Type B pancreatic cell (in vitro differentiated cells): ENCODE measurements at regions not wholly inside any gene's neighbourhood (a gene's known extent, or its start where the extent isn't known, plus 50 kb on each side); places are given as distances from the start of the nearest gene placed in this dataset.

Source experiments
- DNase-seq: peaks from one replicate; pipeline ENCODE4 v3.0.0; 2021; ENCODE audit warnings: mixed read lengths; ENCODE audit not compliant: unreplicated experiment; ENCODE audit errors: extremely low spot score
- H3K27ac Mint-ChIP-seq: 2 replicates; pipeline ENCODE4 v1.8.0; 2021; ENCODE audit warnings: mild to moderate bottlenecking, mixed read lengths
- H3K27me3 Mint-ChIP-seq: 2 replicates; pipeline ENCODE4 v1.8.0; 2021; ENCODE audit warnings: mixed read lengths
- H3K36me3 Mint-ChIP-seq: 2 replicates; pipeline ENCODE4 v1.8.0; 2021; ENCODE audit warnings: mixed read lengths
- H3K4me1 Mint-ChIP-seq: one replicate; pipeline ENCODE4 v1.8.0; 2021; ENCODE audit warnings: mixed read lengths; ENCODE audit not compliant: unreplicated experiment
- H3K4me3 Mint-ChIP-seq: 2 replicates; pipeline ENCODE4 v1.8.0; 2021; ENCODE audit warnings: mild to moderate bottlenecking, mixed read lengths
- H3K9me3 Mint-ChIP-seq: 2 replicates; pipeline ENCODE4 v1.8.0; 2021; ENCODE audit warnings: mixed read lengths
- TF ChIP-seq, protein P1 (sequence below): fragments of 200-600 bp; sonication (generic); conservative IDR thresholded peaks from 2 replicates; pipeline ENCODE4 v1.5.0; 2021; ENCODE audit warnings: antibody characterized with exemption, mild to moderate bottlenecking

DNA sequence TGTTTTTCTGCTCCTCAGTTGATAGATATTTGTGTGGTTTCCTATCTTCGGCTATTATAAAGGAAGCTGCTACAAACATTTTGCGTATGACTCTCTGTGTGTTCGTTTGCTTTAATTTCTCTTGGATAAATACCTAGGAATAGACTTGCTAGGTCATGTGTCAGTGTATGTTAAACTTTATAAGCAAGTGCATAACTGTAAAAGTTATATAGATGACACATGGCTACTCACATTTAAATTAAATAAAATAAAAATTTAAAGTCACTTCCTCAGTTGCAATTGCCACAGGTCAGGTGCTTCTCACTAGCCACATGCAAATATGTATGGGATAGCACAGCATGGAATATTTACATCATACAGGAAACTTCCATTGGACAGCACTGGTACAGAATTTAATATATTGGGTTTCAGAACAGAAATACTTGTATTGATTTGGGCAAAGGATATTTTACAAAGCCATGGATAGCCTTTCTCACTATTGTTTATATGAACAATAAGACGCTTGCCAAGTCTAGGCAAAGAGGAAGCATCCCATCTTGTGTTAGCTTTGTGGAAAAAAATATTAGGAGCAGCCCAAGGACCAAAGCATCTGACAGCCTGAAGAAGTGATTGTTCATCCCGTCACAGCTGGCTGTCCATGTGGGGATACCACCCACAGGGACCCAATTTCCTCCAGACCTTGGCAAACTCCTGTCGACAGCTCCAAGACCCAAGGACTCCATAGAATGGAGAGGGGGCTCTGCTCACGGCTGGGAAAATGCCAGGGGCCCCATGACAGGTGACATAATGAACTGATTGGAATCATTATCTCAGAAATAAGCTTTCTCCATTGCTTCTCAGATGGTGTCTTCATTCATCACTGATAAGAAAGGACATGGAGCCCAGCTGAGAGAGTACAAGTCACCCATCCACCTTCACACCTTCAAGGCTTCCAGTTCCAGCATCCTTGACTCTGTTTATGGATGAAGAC, 196.7 kb downstream of the SH3BP4 start:
- H3K4me1 Mint-ChIP-seq = peaks cover 7% of the 10 kb centered on the region
- no peaks in the 10 kb centered on the region for H3K9me3 Mint-ChIP-seq
- peaks cover 15% of the 10 kb centered on the region for H3K27me3 Mint-ChIP-seq
- DNase-seq = peak; percentile 27
- TF ChIP-seq, protein P1, sequence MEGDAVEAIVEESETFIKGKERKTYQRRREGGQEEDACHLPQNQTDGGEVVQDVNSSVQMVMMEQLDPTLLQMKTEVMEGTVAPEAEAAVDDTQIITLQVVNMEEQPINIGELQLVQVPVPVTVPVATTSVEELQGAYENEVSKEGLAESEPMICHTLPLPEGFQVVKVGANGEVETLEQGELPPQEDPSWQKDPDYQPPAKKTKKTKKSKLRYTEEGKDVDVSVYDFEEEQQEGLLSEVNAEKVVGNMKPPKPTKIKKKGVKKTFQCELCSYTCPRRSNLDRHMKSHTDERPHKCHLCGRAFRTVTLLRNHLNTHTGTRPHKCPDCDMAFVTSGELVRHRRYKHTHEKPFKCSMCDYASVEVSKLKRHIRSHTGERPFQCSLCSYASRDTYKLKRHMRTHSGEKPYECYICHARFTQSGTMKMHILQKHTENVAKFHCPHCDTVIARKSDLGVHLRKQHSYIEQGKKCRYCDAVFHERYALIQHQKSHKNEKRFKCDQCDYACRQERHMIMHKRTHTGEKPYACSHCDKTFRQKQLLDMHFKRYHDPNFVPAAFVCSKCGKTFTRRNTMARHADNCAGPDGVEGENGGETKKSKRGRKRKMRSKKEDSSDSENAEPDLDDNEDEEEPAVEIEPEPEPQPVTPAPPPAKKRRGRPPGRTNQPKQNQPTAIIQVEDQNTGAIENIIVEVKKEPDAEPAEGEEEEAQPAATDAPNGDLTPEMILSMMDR = no peak
- H3K36me3 Mint-ChIP-seq = no peaks in the 10 kb centered on the region
- H3K27ac Mint-ChIP-seq = no peak overlapping the region
- H3K4me3 Mint-ChIP-seq = no peak overlapping the region

DNA sequence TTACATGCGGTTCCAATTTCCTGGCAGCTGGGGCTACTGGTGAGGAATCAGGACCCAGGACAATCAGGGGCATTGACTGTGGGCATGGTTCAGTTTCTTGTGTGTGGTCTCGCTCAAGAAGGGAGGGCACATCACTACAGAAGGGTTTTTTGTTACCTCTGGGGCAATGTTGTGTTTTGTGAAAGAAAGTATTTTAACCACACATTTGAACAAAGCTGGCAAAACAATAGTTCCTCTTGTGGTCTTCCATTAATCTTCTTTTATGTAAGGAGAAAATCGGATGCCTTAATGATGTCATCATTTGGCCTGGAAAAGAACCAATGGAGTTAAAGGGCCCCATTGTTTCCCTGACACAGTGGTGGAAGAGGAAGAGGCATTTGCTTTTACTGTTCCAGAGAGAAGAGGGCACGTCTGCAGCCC, 197.4 kb downstream of the SH3BP4 start:
- Mint-ChIP-seq H3K36me3 (no peaks in the 10 kb centered on the region), H3K4me1 (peaks cover 7% of the 10 kb centered on the region), H3K9me3 (no peaks in the 10 kb centered on the region), H3K27me3 (peaks cover 13% of the 10 kb centered on the region), H3K27ac (no peak overlapping the region), H3K4me3 (no peak overlapping the region)
- TF ChIP-seq, protein P1 = no peak
- peak; percentile 24 for DNase-seq

DNA sequence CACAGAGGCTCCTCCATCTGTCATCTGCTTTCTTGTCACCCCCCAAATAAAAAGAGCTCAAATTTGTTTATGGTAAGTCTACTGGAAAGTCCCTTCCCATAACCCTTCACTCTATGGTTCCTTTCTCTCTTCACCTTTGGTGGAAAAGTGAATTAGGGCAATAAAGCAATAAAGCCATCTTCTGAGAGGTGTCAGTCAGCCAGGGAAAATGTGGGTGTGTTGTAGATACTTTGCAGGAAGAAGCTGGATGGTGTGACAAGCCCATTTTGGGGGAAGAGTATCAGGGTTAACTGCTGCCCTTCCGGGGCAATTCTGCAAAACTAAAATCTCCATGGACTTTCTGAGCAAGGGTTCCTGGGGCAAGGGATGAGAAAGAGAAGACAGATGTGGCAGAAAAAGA, 197.9 kb downstream of the SH3BP4 start:
- H3K4me1 Mint-ChIP-seq = peaks cover 7% of the 10 kb centered on the region
- H3K4me3 Mint-ChIP-seq = no peak overlapping the region
- TF ChIP-seq, protein P1 = no peak
- H3K27me3 Mint-ChIP-seq = peaks cover 12% of the 10 kb centered on the region
- peak; percentile 27 for DNase-seq
- H3K9me3 Mint-ChIP-seq = no peaks in the 10 kb centered on the region
- H3K36me3 Mint-ChIP-seq = no peaks in the 10 kb centered on the region
- H3K27ac Mint-ChIP-seq = no peak overlapping the region

DNA sequence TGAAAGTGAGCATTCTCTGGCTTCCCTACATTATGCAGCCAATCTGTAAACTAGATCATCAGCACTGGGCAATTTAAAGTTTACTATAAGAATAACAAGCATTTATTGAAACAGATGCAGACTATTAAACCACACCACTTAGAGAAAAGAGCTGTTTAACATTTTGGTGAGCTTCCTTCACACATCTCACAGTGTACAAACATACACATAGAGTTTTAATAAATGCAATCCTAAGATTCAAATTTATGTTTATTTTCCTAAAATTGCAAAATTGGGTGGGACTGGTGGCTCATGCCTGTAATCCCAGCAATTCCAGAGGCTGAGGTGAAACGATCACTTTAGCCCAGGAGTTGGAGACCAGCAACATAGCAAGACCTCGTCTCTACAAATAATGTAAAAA, 199.3 kb downstream of the SH3BP4 start:
- Mint-ChIP-seq H3K36me3 (no peaks in the 10 kb centered on the region), H3K27ac (no peak overlapping the region), H3K9me3 (no peaks in the 10 kb centered on the region), H3K4me1 (peaks cover 7% of the 10 kb centered on the region), H3K27me3 (peaks cover 12% of the 10 kb centered on the region), H3K4me3 (no peak overlapping the region)
- DNase-seq = no peak
- TF ChIP-seq, protein P1 = no peak

DNA sequence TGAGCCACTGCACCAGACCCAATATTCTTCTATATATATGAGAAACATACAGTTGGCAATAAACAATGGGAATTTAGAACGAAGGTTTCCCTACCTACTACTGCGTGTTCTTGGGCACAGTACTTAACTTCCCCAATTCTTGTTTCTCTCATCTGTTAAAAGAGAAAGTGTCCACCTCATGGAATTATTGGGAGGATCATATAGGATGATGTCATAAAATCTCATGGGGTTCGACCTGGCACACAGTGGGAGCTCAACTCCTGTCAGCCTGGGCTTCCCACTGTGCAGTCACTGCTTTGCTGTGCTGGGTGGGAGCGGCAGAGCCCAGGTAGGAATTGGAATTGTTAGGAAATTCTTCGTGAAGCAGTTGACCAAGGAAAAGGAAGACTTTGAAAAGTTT, 203.3 kb downstream of the SH3BP4 start:
- H3K9me3 Mint-ChIP-seq = peaks cover 6% of the 10 kb centered on the region
- peaks cover 15% of the 10 kb centered on the region for H3K27me3 Mint-ChIP-seq
- H3K36me3 Mint-ChIP-seq = no peaks in the 10 kb centered on the region
- no peak overlapping the region for H3K4me3 Mint-ChIP-seq
- DNase-seq = no peak
- TF ChIP-seq, protein P1 = no peak
- peaks cover 2% of the 10 kb centered on the region for H3K4me1 Mint-ChIP-seq
- H3K27ac Mint-ChIP-seq = no peak overlapping the region
